CD14-positive monocyte (primary cell): ENCODE measurements at regions not wholly inside any gene's neighbourhood (a gene's known extent, or its start where the extent isn't known, plus 50 kb on each side); places are given as distances from the start of the nearest gene placed in this dataset.

Experiments
- DNase-seq, 3 donors: peaks; one replicate each; pipeline ENCODE4 v3.0.0-alpha.2; 2011 to 2022
- H2AFZ ChIP-seq: 2 replicates; pipeline ENCODE4 v1.6.0; 2012; ENCODE audit warnings: mild to moderate bottlenecking, low read depth, low read length, inconsistent platforms; ENCODE audit not compliant: insufficient read depth, poor library complexity, severe bottlenecking
- H3K27ac ChIP-seq, 2 donors: 1 replicate in 1 of 2; 2 replicates in 1 of 2; pipeline ENCODE4 v1.5.1; 2012 to 2013; ENCODE audit warnings: low read length in 2 of 2, control low read depth in 1 of 2, inconsistent platforms in 1 of 2, low read depth in 1 of 2, mild to moderate bottlenecking in 1 of 2
- H3K27me3 ChIP-seq, 2 donors: one replicate each; pipeline versions ENCODE4 v1.6.0 to v1.6.1; 2011 to 2013; ENCODE audit warnings: low read length in 2 of 2; ENCODE audit not compliant: control insufficient read depth in 2 of 2, insufficient read depth in 2 of 2
- H3K36me3 ChIP-seq, 2 donors: replicated peaks in 1 of 2; 1 replicate in 1 of 2; 2 replicates in 1 of 2; pipeline versions ENCODE4 v1.5.1 to v1.6.1; 2012 to 2013; ENCODE audit warnings: low read length in 2 of 2, control low read depth in 1 of 2, inconsistent platforms in 1 of 2, mild to moderate bottlenecking in 1 of 2; ENCODE audit not compliant: insufficient read depth in 2 of 2, control insufficient read depth in 1 of 2
- H3K4me1 ChIP-seq, 2 donors: 1 replicate in 1 of 2; 2 replicates in 1 of 2; pipeline versions ENCODE4 v1.5.1 to v1.6.1; 2012 to 2013; ENCODE audit warnings: low read length in 2 of 2, control low read depth in 1 of 2, inconsistent platforms in 1 of 2, mild to moderate bottlenecking in 1 of 2, moderate library complexity in 1 of 2; ENCODE audit not compliant: insufficient read depth in 2 of 2, control insufficient read depth in 1 of 2
- H3K4me2 ChIP-seq: replicated peaks from 2 replicates; pipeline ENCODE3; 2012; ENCODE audit warnings: low read length, moderate library complexity, mild to moderate bottlenecking; ENCODE audit not compliant: poor library complexity, severe bottlenecking; ENCODE audit errors: extremely low read depth
- H3K4me3 ChIP-seq, 3 experiments: fragments of 200-600 bp in 1 of 3; sonication (generic) in 1 of 3; replicated peaks in 1 of 3; 1 replicate in 2 of 3; 2 replicates in 1 of 3; pipeline ENCODE4 v1.5.1; 2011 to 2013; ENCODE audit warnings: low read length in 3 of 3, mild to moderate bottlenecking in 3 of 3, control low read depth in 2 of 3, low read depth in 2 of 3, inconsistent platforms in 1 of 3, moderate library complexity in 1 of 3
- H3K79me2 ChIP-seq: 2 replicates; pipeline ENCODE4 v1.6.0; 2012; ENCODE audit warnings: mild to moderate bottlenecking, control low read depth, inconsistent platforms, low read length, moderate library complexity; ENCODE audit not compliant: insufficient read depth
- H3K9ac ChIP-seq: 2 replicates; pipeline ENCODE4 v1.6.0; 2017; ENCODE audit warnings: low read length, mild to moderate bottlenecking; ENCODE audit not compliant: insufficient read depth, poor library complexity, severe bottlenecking
- H3K9me3 ChIP-seq, 2 donors: replicated peaks in 1 of 2; 1 replicate in 1 of 2; 2 replicates in 1 of 2; pipeline versions ENCODE4 v1.5.1 to v1.6.1; 2012 to 2013; ENCODE audit warnings: low read length in 2 of 2, control low read depth in 1 of 2; ENCODE audit not compliant: control insufficient read depth in 1 of 2, insufficient read depth in 1 of 2
- H4K20me1 ChIP-seq: 2 replicates; pipeline ENCODE4 v1.6.0; 2012; ENCODE audit warnings: mild to moderate bottlenecking, low read length, control low read depth, moderate library complexity; ENCODE audit not compliant: insufficient read depth
- H3K27ac Mint-ChIP-seq, 7 donors: one replicate each; pipeline ENCODE4 v1.8.0; 2020; ENCODE audit warnings: mild to moderate bottlenecking in 7 of 7, mixed read lengths in 7 of 7, moderate library complexity in 6 of 7, inconsistent platforms in 2 of 7
- H3K27me3 Mint-ChIP-seq, 3 donors: one replicate each; pipeline ENCODE4 v1.8.0; 2021 to 2022; ENCODE audit warnings: low read depth in 3 of 3, mild to moderate bottlenecking in 3 of 3, mixed read lengths in 3 of 3, moderate library complexity in 3 of 3, inconsistent platforms in 1 of 3
- H3K36me3 Mint-ChIP-seq, 2 donors: one replicate each; pipeline ENCODE4 v1.8.0; 2020; ENCODE audit warnings: mixed read lengths in 2 of 2, inconsistent platforms in 1 of 2, mild to moderate bottlenecking in 1 of 2
- H3K4me1 Mint-ChIP-seq: one replicate; pipeline ENCODE4 v1.8.0; 2020; ENCODE audit warnings: mild to moderate bottlenecking, mixed read lengths
- H3K4me3 Mint-ChIP-seq, 2 donors: one replicate each; pipeline ENCODE4 v1.8.0; 2020; ENCODE audit warnings: mild to moderate bottlenecking in 2 of 2, mixed read lengths in 2 of 2, moderate library complexity in 1 of 2
- H3K9me3 Mint-ChIP-seq, 7 donors: one replicate each; pipeline ENCODE4 v1.8.0; 2020 to 2022; ENCODE audit warnings: mixed read lengths in 7 of 7, mild to moderate bottlenecking in 6 of 7, moderate library complexity in 6 of 7, inconsistent platforms in 2 of 7
- WGBS: methylation state at CpG from one replicate; pipeline ENCODE4 v1.1.5; 2013; ENCODE audit warnings: missing lambda C conversion rate; ENCODE audit not compliant: insufficient coverage; 5-methylcytosine and 5-hydroxymethylcytosine counted together
- intact Hi-C, 2 donors: fragments of 100-400 bp; cut with micrococcal nuclease; formaldehyde crosslinking; loops; one replicate each; pipeline versions ENCODE4 v1.15.0 to v1.15.1; 2023
- TF ChIP-seq, protein P1 (sequence below): fragments of 200-600 bp; IDR thresholded peaks from one replicate; pipeline ENCODE4 v1.8.0; 2022; ENCODE audit warnings: antibody characterized with exemption, mild to moderate bottlenecking

DNA sequence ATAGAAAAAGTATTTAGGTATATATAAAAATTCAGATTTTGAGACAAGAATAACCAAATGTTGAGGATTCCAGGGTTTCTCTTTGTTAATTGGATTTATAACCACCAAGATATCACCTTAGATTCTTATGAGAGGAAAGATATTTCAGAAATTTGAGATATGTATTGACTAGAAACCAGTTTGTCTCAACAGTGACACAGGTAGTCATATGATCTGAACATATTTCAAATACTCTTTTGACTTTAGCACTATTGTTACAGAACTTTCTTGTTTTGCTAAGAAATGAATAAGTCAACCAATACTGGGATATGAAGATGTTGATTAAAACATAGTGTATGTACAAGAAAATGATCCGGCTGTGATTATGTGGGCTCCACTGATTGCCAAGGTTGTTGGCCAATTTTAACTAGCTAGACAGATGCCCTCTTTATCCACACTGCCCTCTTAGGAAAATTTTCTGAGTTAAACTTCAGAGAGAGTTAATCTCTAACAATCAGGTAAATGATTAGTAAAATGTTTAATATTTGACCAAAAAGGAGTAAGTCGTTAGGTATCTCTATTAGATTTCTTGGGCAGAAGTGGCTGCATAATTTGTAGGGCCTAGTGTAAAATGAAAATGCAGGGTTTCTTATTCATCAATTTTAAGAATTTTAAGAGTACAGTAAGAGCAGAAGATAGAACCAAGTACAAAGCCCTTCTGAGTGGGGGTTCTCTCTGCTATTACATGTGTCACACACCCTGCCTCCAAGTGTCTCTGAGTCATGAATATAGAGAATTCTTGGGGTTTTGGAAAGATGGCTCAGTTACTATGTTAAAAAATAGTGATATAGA is 376.0 kb downstream of the TFEC start:
- no peak overlapping the region for H2AFZ ChIP-seq
- H3K36me3 ChIP-seq, result no peaks in the 10 kb centered on the region
- no peak overlapping the region for H3K4me3 Mint-ChIP-seq
- no peak overlapping the region for H3K27ac ChIP-seq
- H3K27me3 Mint-ChIP-seq, result peaks cover 0 to 3% (median 0%) of the 10 kb centered on the region in 3 donors
- no peaks in the 10 kb centered on the region for H3K79me2 ChIP-seq
- no peaks in the 10 kb centered on the region for H4K20me1 ChIP-seq
- intact Hi-C loops, result no loop called here
- H3K27me3 ChIP-seq, result no peaks in the 10 kb centered on the region
- TF ChIP-seq, protein P1, sequence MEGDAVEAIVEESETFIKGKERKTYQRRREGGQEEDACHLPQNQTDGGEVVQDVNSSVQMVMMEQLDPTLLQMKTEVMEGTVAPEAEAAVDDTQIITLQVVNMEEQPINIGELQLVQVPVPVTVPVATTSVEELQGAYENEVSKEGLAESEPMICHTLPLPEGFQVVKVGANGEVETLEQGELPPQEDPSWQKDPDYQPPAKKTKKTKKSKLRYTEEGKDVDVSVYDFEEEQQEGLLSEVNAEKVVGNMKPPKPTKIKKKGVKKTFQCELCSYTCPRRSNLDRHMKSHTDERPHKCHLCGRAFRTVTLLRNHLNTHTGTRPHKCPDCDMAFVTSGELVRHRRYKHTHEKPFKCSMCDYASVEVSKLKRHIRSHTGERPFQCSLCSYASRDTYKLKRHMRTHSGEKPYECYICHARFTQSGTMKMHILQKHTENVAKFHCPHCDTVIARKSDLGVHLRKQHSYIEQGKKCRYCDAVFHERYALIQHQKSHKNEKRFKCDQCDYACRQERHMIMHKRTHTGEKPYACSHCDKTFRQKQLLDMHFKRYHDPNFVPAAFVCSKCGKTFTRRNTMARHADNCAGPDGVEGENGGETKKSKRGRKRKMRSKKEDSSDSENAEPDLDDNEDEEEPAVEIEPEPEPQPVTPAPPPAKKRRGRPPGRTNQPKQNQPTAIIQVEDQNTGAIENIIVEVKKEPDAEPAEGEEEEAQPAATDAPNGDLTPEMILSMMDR, result no peak
- H3K4me1 Mint-ChIP-seq, result no peaks in the 10 kb centered on the region
- no peak overlapping the region for H3K4me2 ChIP-seq
- no peak for DNase-seq
- H3K4me1 ChIP-seq, result no peaks in the 10 kb centered on the region
- no peaks in the 10 kb centered on the region for H3K36me3 Mint-ChIP-seq
- no peak overlapping the region for H3K27ac Mint-ChIP-seq
- WGBS, result 80% methylated on average over 1 of the region's 2 CpGs
- H3K9me3 Mint-ChIP-seq, result peaks cover 0 to 4% (median 0%) of the 10 kb centered on the region in 7 donors
- H3K9ac ChIP-seq, result no peak overlapping the region
- H3K9me3 ChIP-seq, result no peaks in the 10 kb centered on the region
- no peak overlapping the region for H3K4me3 ChIP-seq

DNA sequence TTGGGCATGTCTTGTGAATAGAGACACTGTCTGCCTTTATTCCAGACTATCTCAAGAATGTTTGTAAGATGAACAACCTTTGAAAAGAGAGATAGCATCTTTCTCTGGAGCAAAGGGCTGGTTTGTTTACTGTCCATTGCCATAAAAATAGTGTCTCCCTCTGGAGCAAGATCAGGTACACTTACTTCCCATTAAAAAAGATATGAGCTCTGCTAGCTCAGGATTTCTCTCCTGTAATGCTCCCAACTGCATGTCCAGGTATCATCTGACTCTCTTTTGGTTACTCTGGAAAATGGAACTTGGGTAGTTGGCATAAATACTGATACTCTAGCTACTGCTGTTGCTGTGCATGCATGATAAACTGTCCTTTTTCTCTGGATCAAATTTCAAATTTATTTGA is 381.1 kb downstream of the TFEC start:
- TF ChIP-seq, protein P1, result no peak
- intact Hi-C loops, result no loop called here
- no peak overlapping the region for H2AFZ ChIP-seq
- no peak overlapping the region for H3K27ac ChIP-seq
- H3K4me1 ChIP-seq, result no peaks in the 10 kb centered on the region
- no peaks in the 10 kb centered on the region for H4K20me1 ChIP-seq
- no peaks in the 10 kb centered on the region for H3K4me1 Mint-ChIP-seq
- no peak overlapping the region for H3K4me2 ChIP-seq
- no peak overlapping the region for H3K4me3 Mint-ChIP-seq
- no peaks in the 10 kb centered on the region for H3K9me3 ChIP-seq
- peaks cover 0 to 4% (median 0%) of the 10 kb centered on the region in 7 donors for H3K9me3 Mint-ChIP-seq
- no peak overlapping the region for H3K27ac Mint-ChIP-seq
- no peaks in the 10 kb centered on the region for H3K36me3 Mint-ChIP-seq
- no peak overlapping the region for H3K9ac ChIP-seq
- H3K27me3 ChIP-seq, result no peaks in the 10 kb centered on the region
- no peak for DNase-seq
- H3K36me3 ChIP-seq, result no peaks in the 10 kb centered on the region
- peaks cover 0 to 3% (median 0%) of the 10 kb centered on the region in 3 donors for H3K27me3 Mint-ChIP-seq
- H3K4me3 ChIP-seq, result no peak overlapping the region
- H3K79me2 ChIP-seq, result no peaks in the 10 kb centered on the region
